SK-N-SH (cell line): ENCODE measurements at regions not wholly inside any gene's neighbourhood (a gene's known extent, or its start where the extent isn't known, plus 50 kb on each side); places are given as distances from the start of the nearest gene placed in this dataset.

Source experiments
- CTCF ChIA-PET: fragments of 300-600, 350-600 bp; formaldehyde crosslinking; extraction: SDS; loops from one replicate; lab custom pipeline; 2021; lab: Yijun Ruan, JAX
- POLR2A ChIA-PET: fragments of 350-600 bp; sonication (Branson Sonifier 250); formaldehyde crosslinking; extraction: SDS; loops from one replicate; lab custom pipeline; 2020; ENCODE audit warnings: antibody characterized with exemption, inconsistent platforms; lab: Yijun Ruan, JAX
- DNase-seq: peaks from one replicate; pipeline ENCODE4 v3.0.0; 2012
- H2AFZ ChIP-seq: fragments of 200-600 bp; sonication (generic); 2 replicates; pipeline ENCODE4 v1.8.1; 2016; ENCODE audit warnings: antibody characterized with exemption, mild to moderate bottlenecking, low read depth
- H3F3A ChIP-seq: fragments of 200-600 bp; sonication (generic); replicated peaks from 2 replicates; pipeline ENCODE3; 2016; ENCODE audit warnings: antibody characterized with exemption, mild to moderate bottlenecking; ENCODE audit not compliant: insufficient read depth
- H3K27ac ChIP-seq, 2 experiments: fragments of 200-500 bp in 1 of 2; fragments of 200-600 bp in 1 of 2; sonication (Bioruptor generic) in 1 of 2; sonication (generic), shearing (Covaris generic) in 1 of 2; 2 replicates each; pipeline versions ENCODE4 v1.5.1 to v1.6.1; 2014 to 2016; ENCODE audit warnings: low read depth in 2 of 2, inconsistent platforms in 1 of 2, low read length in 1 of 2, mild to moderate bottlenecking in 1 of 2, mixed read lengths in 1 of 2
- H3K27me3 ChIP-seq: fragments of 200-600 bp; sonication (generic), shearing (Covaris generic); 2 replicates; pipeline ENCODE4 v1.6.1; 2016; ENCODE audit warnings: mixed run types; ENCODE audit not compliant: insufficient read depth
- H3K36me3 ChIP-seq, 2 experiments: fragments of 200-500 bp in 1 of 2; fragments of 200-600 bp in 1 of 2; sonication (Bioruptor generic) in 1 of 2; sonication (generic) in 1 of 2; replicated peaks in 1 of 2; 2 replicates each; pipeline versions ENCODE3 to v1.5.1; 2014 to 2016; ENCODE audit warnings: low read length in 1 of 2, mild to moderate bottlenecking in 1 of 2; ENCODE audit not compliant: insufficient read depth in 2 of 2, control insufficient read depth in 1 of 2
- H3K4me1 ChIP-seq, 2 experiments: fragments of 200-500 bp in 1 of 2; fragments of 200-600 bp in 1 of 2; sonication (Bioruptor generic) in 1 of 2; sonication (generic), shearing (Covaris generic) in 1 of 2; 2 replicates each; pipeline versions ENCODE4 v1.5.1 to v1.6.1; 2014 to 2016; ENCODE audit warnings: low read depth in 1 of 2, low read length in 1 of 2, mixed run types in 1 of 2; ENCODE audit not compliant: insufficient read depth in 2 of 2, control insufficient read depth in 1 of 2
- H3K4me2 ChIP-seq: fragments of 200-600 bp; sonication (generic), shearing (Covaris generic); 2 replicates; pipeline ENCODE4 v1.6.1; 2017; ENCODE audit warnings: mixed run types
- H3K4me3 ChIP-seq, 2 experiments: fragments of 200-500 bp in 1 of 2; fragments of 200-600 bp in 1 of 2; sonication (Bioruptor generic) in 1 of 2; sonication (generic), shearing (Covaris generic) in 1 of 2; 2 replicates each; pipeline versions ENCODE4 v1.5.1 to v1.8.1; 2014 to 2016; ENCODE audit warnings: low read depth in 2 of 2, inconsistent platforms in 1 of 2, low read length in 1 of 2, mild to moderate bottlenecking in 1 of 2, mixed read lengths in 1 of 2, moderate library complexity in 1 of 2
- H3K79me2 ChIP-seq: fragments of 200-600 bp; sonication (generic); 2 replicates; pipeline ENCODE4 v1.8.1; 2017; ENCODE audit warnings: mild to moderate bottlenecking; ENCODE audit not compliant: insufficient read depth
- H3K9ac ChIP-seq: fragments of 200-600 bp; sonication (generic); 2 replicates; pipeline ENCODE4 v1.6.1; 2017; ENCODE audit warnings: mixed run types
- H3K9me2 ChIP-seq: fragments of 200-600 bp; sonication (generic); 2 replicates; pipeline ENCODE4 v1.6.1; 2017; ENCODE audit warnings: mixed run types
- H3K9me3 ChIP-seq: fragments of 200-600 bp; sonication (generic); 2 replicates; pipeline ENCODE4 v1.6.1; 2017; ENCODE audit warnings: mixed run types, mild to moderate bottlenecking, moderate library complexity
- H4K20me1 ChIP-seq: fragments of 200-600 bp; sonication (generic); 2 replicates; pipeline ENCODE4 v1.6.1; 2017; ENCODE audit warnings: mild to moderate bottlenecking, mixed run types; ENCODE audit not compliant: insufficient read depth
- CTCF ChIP-seq: fragments of 200-600 bp; sonication (generic); IDR thresholded peaks from 2 replicates; pipeline ENCODE4 v1.6.1; 2017; ENCODE audit warnings: antibody characterized with exemption, mild to moderate bottlenecking, moderate library complexity
- ELF1 ChIP-seq: IDR thresholded peaks from 2 replicates; pipeline ENCODE4 v1.4.0; 2012
- EZH2phosphoT487 ChIP-seq: fragments of 200-600 bp; sonication (generic); IDR thresholded peaks from 2 replicates; pipeline ENCODE4 v1.6.1; 2017; ENCODE audit warnings: low read depth, mixed run types, mild to moderate bottlenecking, antibody characterized with exemption, moderate library complexity, borderline replicate concordance
- FOXM1 ChIP-seq: IDR thresholded peaks from 2 replicates; pipeline ENCODE4 v1.4.0; 2012; ENCODE audit warnings: low read depth, mild to moderate bottlenecking
- GABPA ChIP-seq: IDR thresholded peaks from 2 replicates; pipeline ENCODE4 v1.4.0; 2012; ENCODE audit warnings: low read depth, mild to moderate bottlenecking
- JUND ChIP-seq: IDR thresholded peaks from 2 replicates; pipeline ENCODE4 v1.4.0; 2012
- MXI1 ChIP-seq: IDR thresholded peaks from 2 replicates; pipeline ENCODE4 v1.6.1; 2012; ENCODE audit warnings: mild to moderate bottlenecking, low read depth, low read length, improper control_type of control experiment
- NFIC ChIP-seq: IDR thresholded peaks from 2 replicates; pipeline ENCODE4 v1.4.0; 2012; ENCODE audit warnings: borderline replicate concordance
- POLR2AphosphoS5 ChIP-seq: IDR thresholded peaks from 2 replicates; pipeline ENCODE4 v1.6.1; 2012; ENCODE audit warnings: low read depth, low read length
- RAD21 ChIP-seq: IDR thresholded peaks from 2 replicates; pipeline ENCODE4 v1.6.1; 2012; ENCODE audit warnings: mild to moderate bottlenecking, low read length
- REST ChIP-seq: IDR thresholded peaks from 2 replicates; pipeline ENCODE4 v1.6.1; 2012; ENCODE audit warnings: mild to moderate bottlenecking, low read depth, low read length, moderate library complexity
- SIN3A ChIP-seq: IDR thresholded peaks from 2 replicates; pipeline ENCODE4 v1.6.1; 2012; ENCODE audit warnings: low read depth, mild to moderate bottlenecking, low read length, moderate library complexity, borderline replicate concordance
- TCF12 ChIP-seq: IDR thresholded peaks from 2 replicates; pipeline ENCODE4 v1.4.0; 2012
- USF1 ChIP-seq: IDR thresholded peaks from 2 replicates; pipeline ENCODE4 v1.4.0; 2012; ENCODE audit warnings: low read depth, borderline replicate concordance
- YY1 ChIP-seq: IDR thresholded peaks from 2 replicates; pipeline ENCODE4 v1.4.0; 2012; ENCODE audit warnings: low read depth, mild to moderate bottlenecking
- WGBS: methylation state at CpG from one replicate; pipeline ENCODE4 v1.1.6; 2017; ENCODE audit warnings: low lambda C conversion rate; 5-methylcytosine and 5-hydroxymethylcytosine counted together
- TF ChIP-seq, protein P1 (sequence below): IDR thresholded peaks from 2 replicates; pipeline ENCODE4 v1.4.0; 2012; ENCODE audit warnings: low read depth
- TF ChIP-seq, protein P2 (sequence below): fragments of 150-350 bp; IDR thresholded peaks from 2 replicates; pipeline ENCODE4 v1.6.1; 2017; ENCODE audit warnings: antibody characterized with exemption, low read length, low read depth, borderline replicate concordance

- TF ChIP-seq, protein P1, sequence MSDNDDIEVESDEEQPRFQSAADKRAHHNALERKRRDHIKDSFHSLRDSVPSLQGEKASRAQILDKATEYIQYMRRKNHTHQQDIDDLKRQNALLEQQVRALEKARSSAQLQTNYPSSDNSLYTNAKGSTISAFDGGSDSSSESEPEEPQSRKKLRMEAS: no peak
- TF ChIP-seq TCF12 (no peak), POLR2AphosphoS5 (no peak)
Observed at GRCh38 chr6:121851056-121851455, 415.6 kb downstream of the GJA1 start (continued).

GRCh38 chr6:121853686-121854085 lies 418.2 kb downstream of the GJA1 start:
- H3K9me3 ChIP-seq: no peaks in the 10 kb centered on the region
- peaks cover 0 to 17% of the 10 kb centered on the region in 2 experiments for H3K4me1 ChIP-seq
- no peaks in the 10 kb centered on the region for H3K79me2 ChIP-seq
- peaks cover 12% of the 10 kb centered on the region for H3F3A ChIP-seq
- WGBS: 89% methylated on average over 4 of the region's 4 CpGs
- ChIA-PET POLR2A (no interaction called here), CTCF (interaction anchor here (4.0 kb wide), 1 partner anchor 423 kb away, joined by 14 read pairs; no protein-coding TSS in a partner anchor)
- no peak overlapping the region for H3K4me2 ChIP-seq
- no peak overlapping the region for H2AFZ ChIP-seq
- H4K20me1 ChIP-seq: no peaks in the 10 kb centered on the region
- no peaks in the 10 kb centered on the region for H3K9me2 ChIP-seq
- no peak overlapping the region for H3K9ac ChIP-seq
- H3K27me3 ChIP-seq: no peaks in the 10 kb centered on the region
- no peaks in the 10 kb centered on the region for H3K36me3 ChIP-seq
- no peak overlapping the region for H3K4me3 ChIP-seq
- no peak for DNase-seq
- no peak for TF ChIP-seq SIN3A
- TF ChIP-seq, protein P2, sequence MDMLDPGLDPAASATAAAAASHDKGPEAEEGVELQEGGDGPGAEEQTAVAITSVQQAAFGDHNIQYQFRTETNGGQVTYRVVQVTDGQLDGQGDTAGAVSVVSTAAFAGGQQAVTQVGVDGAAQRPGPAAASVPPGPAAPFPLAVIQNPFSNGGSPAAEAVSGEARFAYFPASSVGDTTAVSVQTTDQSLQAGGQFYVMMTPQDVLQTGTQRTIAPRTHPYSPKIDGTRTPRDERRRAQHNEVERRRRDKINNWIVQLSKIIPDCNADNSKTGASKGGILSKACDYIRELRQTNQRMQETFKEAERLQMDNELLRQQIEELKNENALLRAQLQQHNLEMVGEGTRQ: no peak
- TF ChIP-seq YY1: no peak
- TF ChIP-seq USF1: no peak
- no peak for TF ChIP-seq MXI1
- no peak for TF ChIP-seq FOXM1
- no peak for TF ChIP-seq CTCF
- H3K27ac ChIP-seq: no peak overlapping the region

DNA sequence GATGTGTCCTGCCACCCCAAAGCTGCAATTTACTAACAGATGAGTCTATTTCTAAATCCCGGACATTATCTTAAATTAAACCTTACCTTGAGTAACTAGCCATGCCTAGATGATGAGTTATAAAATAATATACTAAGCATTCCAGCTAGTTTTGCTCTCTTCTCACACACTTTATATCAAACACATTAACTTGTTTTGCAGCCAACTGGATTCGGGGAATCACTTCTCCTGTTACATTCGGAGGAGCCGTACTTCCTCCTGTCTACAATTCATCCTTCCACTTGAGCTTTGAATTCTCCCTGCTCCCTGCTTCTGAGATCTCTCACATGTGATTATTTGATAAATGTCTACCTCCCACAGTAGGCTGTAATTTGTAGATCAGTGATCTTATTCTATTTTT lies 420.1 kb downstream of the GJA1 start:
- no peaks in the 10 kb centered on the region for H3K36me3 ChIP-seq
- H3K27ac ChIP-seq: no peak overlapping the region; a peak in 1 of 4 replicates
- no peak for DNase-seq
- H4K20me1 ChIP-seq: no peaks in the 10 kb centered on the region
- H3K9ac ChIP-seq: no peak overlapping the region
- WGBS: 80% methylated on average over 4 of the region's 4 CpGs
- no peaks in the 10 kb centered on the region for H3K9me3 ChIP-seq
- no peak overlapping the region for H3K4me2 ChIP-seq
- H2AFZ ChIP-seq: no peak overlapping the region; the same call in 1 of the 2 replicates
- no peaks in the 10 kb centered on the region for H3K79me2 ChIP-seq
- H3K9me2 ChIP-seq: no peaks in the 10 kb centered on the region
- ChIA-PET POLR2A (no interaction called here), CTCF (interaction anchor here (4.0 kb wide), 1 partner anchor 425 kb away, joined by 14 read pairs; no protein-coding TSS in a partner anchor)
- H3K4me3 ChIP-seq: no peak overlapping the region
- H3F3A ChIP-seq: peaks cover 12% of the 10 kb centered on the region
- peaks cover 0 to 10% of the 10 kb centered on the region in 2 experiments for H3K4me1 ChIP-seq
- no peaks in the 10 kb centered on the region for H3K27me3 ChIP-seq
- TF ChIP-seq, protein P1: no peak
- TF ChIP-seq RAD21: no peak
- TF ChIP-seq NFIC: no peak
- no peak for TF ChIP-seq ELF1
- TF ChIP-seq REST: no peak
- no peak for TF ChIP-seq JUND
- no peak for TF ChIP-seq GABPA
- TF ChIP-seq CTCF: no peak
- TF ChIP-seq EZH2phosphoT487: no peak
